MCF 10A (cell line): ENCODE measurements at regions not wholly inside any gene's neighbourhood (a gene's known extent, or its start where the extent isn't known, plus 50 kb on each side); places are given as distances from the start of the nearest gene placed in this dataset.

Source experiments
- BruUV-seq: library from RNA; stranded (reverse); fragments of 400-500 nt; replicated peaks from 2 replicates; lab custom pipeline; 2021; lab: Mats Ljungman, UMichigan
- CTCF ChIA-PET: fragments of 300-600 bp; sonication (Branson Sonifier 250); formaldehyde crosslinking; extraction: SDS; loops from one replicate; lab custom pipeline; 2021; ENCODE audit warnings: antibody characterized with exemption, inconsistent platforms; lab: Yijun Ruan, JAX
- POLR2A ChIA-PET: fragments of 300-600, 350-650 bp; sonication (Branson Sonifier 250); formaldehyde crosslinking; extraction: SDS; loops from one replicate; lab custom pipeline; 2020; ENCODE audit warnings: antibody characterized with exemption, inconsistent platforms; lab: Yijun Ruan, JAX
- DNase-seq: peaks from one replicate; pipeline ENCODE4 v3.0.0-alpha.2; 2018; ENCODE audit not compliant: unreplicated experiment
- H3K27ac Mint-ChIP-seq: one replicate; pipeline ENCODE4 v1.8.0; 2022; ENCODE audit warnings: mild to moderate bottlenecking, low read depth, mixed read lengths; ENCODE audit not compliant: unreplicated experiment
- H3K27me3 Mint-ChIP-seq: one replicate; pipeline ENCODE4 v1.8.0; 2022; ENCODE audit warnings: mixed read lengths; ENCODE audit not compliant: insufficient read depth, unreplicated experiment
- H3K36me3 Mint-ChIP-seq: one replicate; pipeline ENCODE4 v1.8.0; 2022; ENCODE audit warnings: mild to moderate bottlenecking, moderate library complexity, mixed read lengths; ENCODE audit not compliant: insufficient read depth, unreplicated experiment
- H3K4me1 Mint-ChIP-seq: one replicate; pipeline ENCODE4 v1.8.0; 2022; ENCODE audit warnings: mixed read lengths; ENCODE audit not compliant: insufficient read depth, unreplicated experiment
- H3K4me3 Mint-ChIP-seq: one replicate; pipeline ENCODE4 v1.8.0; 2022; ENCODE audit warnings: mild to moderate bottlenecking, moderate library complexity, mixed read lengths; ENCODE audit not compliant: unreplicated experiment
- H3K9me3 Mint-ChIP-seq: one replicate; pipeline ENCODE4 v1.8.0; 2022; ENCODE audit warnings: mixed read lengths; ENCODE audit not compliant: unreplicated experiment
- CTCF ChIP-seq: fragments of 200-600 bp; IDR thresholded peaks from one replicate; pipeline ENCODE4 v1.8.0; 2022; ENCODE audit warnings: antibody characterized with exemption, mild to moderate bottlenecking; ENCODE audit not compliant: unreplicated experiment
- intact Hi-C: fragments of 100-400 bp; cut with micrococcal nuclease; formaldehyde crosslinking; loops from 2 replicates; pipeline ENCODE4 v1.14.1; 2022

GRCh38 chr1:18539171-18539570 is 58.4 kb downstream of the KLHDC7A start:
- H3K27ac Mint-ChIP-seq: no peak overlapping the region
- BruUV-seq: no TSS peak
- ChIA-PET CTCF (interaction anchor here (0.7 kb wide), 1 partner anchor 34 kb away, joined by 3 read pairs; no protein-coding TSS in a partner anchor), POLR2A (no interaction called here)
- TF ChIP-seq CTCF: no peak
- peaks cover 62% of the 10 kb centered on the region for H3K27me3 Mint-ChIP-seq
- no peaks in the 10 kb centered on the region for H3K4me1 Mint-ChIP-seq
- H3K36me3 Mint-ChIP-seq: no peaks in the 10 kb centered on the region
- no peaks in the 10 kb centered on the region for H3K9me3 Mint-ChIP-seq
- H3K4me3 Mint-ChIP-seq: no peak overlapping the region
- peak; percentile 47 for DNase-seq
- intact Hi-C loops: no loop called here

- H3K4me1 Mint-ChIP-seq: no peaks in the 10 kb centered on the region
- CTCF ChIA-PET: no interaction called here
- H3K27me3 Mint-ChIP-seq: peaks cover 61% of the 10 kb centered on the region
- no peaks in the 10 kb centered on the region for H3K9me3 Mint-ChIP-seq
- POLR2A ChIA-PET: no interaction called here
- TF ChIP-seq CTCF: no peak
- no TSS peak for BruUV-seq
- no peak for DNase-seq
- intact Hi-C loops: no loop called here
- H3K36me3 Mint-ChIP-seq: no peaks in the 10 kb centered on the region
- H3K4me3 Mint-ChIP-seq: no peak overlapping the region
- H3K27ac Mint-ChIP-seq: no peak overlapping the region
Observed at GRCh38 chr1:18540136-18540765, 59.5 kb downstream of the KLHDC7A start.

- Mint-ChIP-seq H3K9me3 (no peaks in the 10 kb centered on the region), H3K4me3 (no peak overlapping the region), H3K36me3 (no peaks in the 10 kb centered on the region), H3K4me1 (no peaks in the 10 kb centered on the region), H3K27me3 (peaks cover 61% of the 10 kb centered on the region), H3K27ac (no peak overlapping the region)
- POLR2A ChIA-PET: no interaction called here
- intact Hi-C loops: no loop called here
- no peak for DNase-seq
- no TSS peak for BruUV-seq
- TF ChIP-seq CTCF: no peak
- CTCF ChIA-PET: interaction anchor here (0.6 kb wide), 1 partner anchor 82 kb away, joined by 5 read pairs; no protein-coding TSS in a partner anchor
Observed at GRCh38 chr1:18541046-18541795, 60.5 kb downstream of the KLHDC7A start.

- no peak for TF ChIP-seq CTCF
- H3K4me3 Mint-ChIP-seq: no peak overlapping the region
- H3K27me3 Mint-ChIP-seq: peaks cover 61% of the 10 kb centered on the region
- H3K4me1 Mint-ChIP-seq: no peaks in the 10 kb centered on the region
- H3K9me3 Mint-ChIP-seq: no peaks in the 10 kb centered on the region
- intact Hi-C loops: no loop called here
- H3K36me3 Mint-ChIP-seq: no peaks in the 10 kb centered on the region
- no peak overlapping the region for H3K27ac Mint-ChIP-seq
- ChIA-PET CTCF (no interaction called here), POLR2A (no interaction called here)
- no TSS peak for BruUV-seq
- DNase-seq: no peak
Observed at GRCh38 chr1:18542351-18542750, 61.6 kb downstream of the KLHDC7A start.
